WI38 (cell line): ENCODE measurements at regions not wholly inside any gene's neighbourhood (a gene's known extent, or its start where the extent isn't known, plus 50 kb on each side); places are given as distances from the start of the nearest gene placed in this dataset.

Experiments used
- H3K4me3 ChIP-seq: 2 replicates; pipeline ENCODE4 v1.5.1; 2011; ENCODE audit warnings: low read depth, mild to moderate bottlenecking, control low read depth, low read length
- CTCF ChIP-seq: IDR thresholded peaks from 2 replicates; pipeline ENCODE4 v1.5.1; 2012; ENCODE audit warnings: low read depth, mild to moderate bottlenecking, control low read depth, low read length

- TF ChIP-seq CTCF = no peak
- H3K4me3 ChIP-seq = no peak overlapping the region
Observed at GRCh38 chr2:20562540-20563225, 88.2 kb downstream of the HS1BP3 start.

- TF ChIP-seq CTCF = no peak
- no peak overlapping the region for H3K4me3 ChIP-seq
Observed at GRCh38 chr2:20563251-20563650, 87.6 kb downstream of the HS1BP3 start.

- TF ChIP-seq CTCF = no peak
- H3K4me3 ChIP-seq = no peak overlapping the region
Observed at GRCh38 chr2:20563833-20564232, 87.1 kb downstream of the HS1BP3 start.

GRCh38 chr2:20565101-20565622 is 85.7 kb downstream of the HS1BP3 start:
- no peak overlapping the region for H3K4me3 ChIP-seq
- no peak for TF ChIP-seq CTCF

GRCh38 chr2:20565623-20566236 is 85.2 kb downstream of the HS1BP3 start:
- H3K4me3 ChIP-seq = no peak overlapping the region
- TF ChIP-seq CTCF = no peak

GRCh38 chr2:20566331-20566730 is 84.6 kb downstream of the HS1BP3 start:
- no peak for TF ChIP-seq CTCF
- H3K4me3 ChIP-seq = no peak overlapping the region

- no peak overlapping the region for H3K4me3 ChIP-seq
- no peak for TF ChIP-seq CTCF
Observed at GRCh38 chr2:20567159-20567925, 83.6 kb downstream of the HS1BP3 start.
